Ascending aorta (tissue), 2 donors: ENCODE measurements at regions not wholly inside any gene's neighbourhood (a gene's known extent, or its start where the extent isn't known, plus 50 kb on each side); places are given as distances from the start of the nearest gene placed in this dataset.

Experiments used
- DNase-seq, 2 donors: peaks; one replicate each; pipeline ENCODE4 v3.0.0-alpha.2; 2019; ENCODE audit warnings: low spot score in 2 of 2
- H3K27ac ChIP-seq, 2 donors: fragments of 200-600 bp; sonication (generic); one replicate each; pipeline ENCODE4 v1.5.1; 2016 to 2017; ENCODE audit warnings: mild to moderate bottlenecking in 1 of 2
- H3K27me3 ChIP-seq: fragments of 200-600 bp; sonication (generic); one replicate; pipeline ENCODE4 v1.5.1; 2017
- H3K36me3 ChIP-seq, 2 donors: fragments of 200-600 bp; sonication (generic); one replicate each; pipeline ENCODE4 v1.5.1; 2016
- H3K4me1 ChIP-seq, 2 donors: fragments of 200-600 bp; sonication (generic); one replicate each; pipeline ENCODE4 v1.5.1; 2016 to 2017; ENCODE audit warnings: mild to moderate bottlenecking in 1 of 2
- H3K4me3 ChIP-seq, 2 donors: fragments of 200-600 bp; sonication (generic); one replicate each; pipeline ENCODE4 v1.5.1; 2016 to 2017; ENCODE audit warnings: mild to moderate bottlenecking in 1 of 2
- H3K9me3 ChIP-seq, 2 donors: fragments of 200-600 bp; sonication (generic); one replicate each; pipeline ENCODE4 v1.5.1; 2016
- CTCF ChIP-seq, 3 experiments: fragments of 200-600 bp in 2 of 3; fragments of 450-650 bp in 1 of 3; sonication (generic) in 2 of 3; IDR thresholded peaks; one replicate each; pipeline ENCODE4 v1.5.1; 2016 to 2019; ENCODE audit warnings: antibody characterized with exemption in 3 of 3, mild to moderate bottlenecking in 1 of 3, moderate library complexity in 1 of 3
- intact Hi-C: fragments of 100-400 bp; cut with DNase I; formaldehyde crosslinking; loops from one replicate; pipeline ENCODE4 v1.15.1; 2023

GRCh38 chr9:108383796-108384195 is 472.0 kb downstream of the ACTL7B start:
- Histone ChIP-seq H3K4me1 (no peaks in the 10 kb centered on the region), H3K27me3 (no peaks in the 10 kb centered on the region), H3K9me3 (no peaks in the 10 kb centered on the region), H3K36me3 (no peaks in the 10 kb centered on the region), H3K4me3 (no peak overlapping the region), H3K27ac (no peak overlapping the region)
- no peak for TF ChIP-seq CTCF (IDR thresholded peaks at IDR 0.05)
- DNase-seq, result no peak
- intact Hi-C loops, result no loop called here

- H3K4me3 ChIP-seq, result no peak overlapping the region
- intact Hi-C loops, result no loop called here
Observed at GRCh38 chr9:108382310-108382709, 473.5 kb downstream of the ACTL7B start.

GRCh38 chr9:108377881-108378280 is 477.9 kb downstream of the ACTL7B start:
- H3K4me1 ChIP-seq, result no peaks in the 10 kb centered on the region
- H3K27ac ChIP-seq, result no peak overlapping the region
- no peak overlapping the region for H3K4me3 ChIP-seq
- H3K36me3 ChIP-seq, result no peaks in the 10 kb centered on the region
- intact Hi-C loops, result no loop called here
- H3K27me3 ChIP-seq, result no peaks in the 10 kb centered on the region
- DNase-seq, result no peak
- H3K9me3 ChIP-seq, result peaks cover 0 to 11% of the 10 kb centered on the region in 2 donors
- TF ChIP-seq CTCF (IDR thresholded peaks at IDR 0.05), result no peak

More at GRCh38 chr9:108382310-108382709, 473.5 kb downstream of the ACTL7B start:
- no peaks in the 10 kb centered on the region for H3K4me1 ChIP-seq
- H3K36me3 ChIP-seq, result no peaks in the 10 kb centered on the region
- H3K27me3 ChIP-seq, result no peaks in the 10 kb centered on the region
- no peak for DNase-seq
- no peak for TF ChIP-seq CTCF (IDR thresholded peaks at IDR 0.05)
- no peak overlapping the region for H3K27ac ChIP-seq
- no peaks in the 10 kb centered on the region for H3K9me3 ChIP-seq

GRCh38 chr9:108377382-108377781 is 478.4 kb downstream of the ACTL7B start:
- Histone ChIP-seq H3K4me1 (no peaks in the 10 kb centered on the region), H3K27ac (no peak overlapping the region), H3K4me3 (no peak overlapping the region), H3K9me3 (peaks cover 0 to 15% of the 10 kb centered on the region in 2 donors), H3K36me3 (no peaks in the 10 kb centered on the region), H3K27me3 (no peaks in the 10 kb centered on the region)
- no peak for DNase-seq
- intact Hi-C loops, result no loop called here
- TF ChIP-seq CTCF (IDR thresholded peaks at IDR 0.05), result no peak

GRCh38 chr9:108376140-108376539 is 479.6 kb downstream of the ACTL7B start:
- H3K9me3 ChIP-seq, result peaks cover 0 to 15% of the 10 kb centered on the region in 2 donors
- intact Hi-C loops, result no loop called here
- no peaks in the 10 kb centered on the region for H3K36me3 ChIP-seq
- H3K4me3 ChIP-seq, result no peak overlapping the region
- no peaks in the 10 kb centered on the region for H3K27me3 ChIP-seq
- TF ChIP-seq CTCF (IDR thresholded peaks at IDR 0.05), result no peak
- H3K27ac ChIP-seq, result no peak overlapping the region
- DNase-seq, result no peak
- no peaks in the 10 kb centered on the region for H3K4me1 ChIP-seq

GRCh38 chr9:108374626-108375025 is 481.2 kb downstream of the ACTL7B start:
- H3K9me3 ChIP-seq, result peaks cover 0 to 15% of the 10 kb centered on the region in 2 donors
- no peak for TF ChIP-seq CTCF (IDR thresholded peaks at IDR 0.05)
- H3K4me3 ChIP-seq, result no peak overlapping the region
- intact Hi-C loops, result no loop called here
- no peaks in the 10 kb centered on the region for H3K36me3 ChIP-seq
- no peaks in the 10 kb centered on the region for H3K27me3 ChIP-seq
- no peaks in the 10 kb centered on the region for H3K4me1 ChIP-seq
- DNase-seq, result no peak
- no peak overlapping the region for H3K27ac ChIP-seq
